GM18870 (cell line): ENCODE measurements at regions not wholly inside any gene's neighbourhood (a gene's known extent, or its start where the extent isn't known, plus 50 kb on each side); places are given as distances from the start of the nearest gene placed in this dataset.
"Not testable (repeated sequence)": the region's sequence is repeated elsewhere in the genome, so short reads cannot be mapped to it uniquely, and the experiment has no call there.

Experiments used
- ATAC-seq: cut with Tn5 transposase; IDR thresholded peaks from one replicate; pipeline ENCODE4 v1.9.1; 2021; ENCODE audit warnings: moderate library complexity; ENCODE audit not compliant: unreplicated experiment

DNA sequence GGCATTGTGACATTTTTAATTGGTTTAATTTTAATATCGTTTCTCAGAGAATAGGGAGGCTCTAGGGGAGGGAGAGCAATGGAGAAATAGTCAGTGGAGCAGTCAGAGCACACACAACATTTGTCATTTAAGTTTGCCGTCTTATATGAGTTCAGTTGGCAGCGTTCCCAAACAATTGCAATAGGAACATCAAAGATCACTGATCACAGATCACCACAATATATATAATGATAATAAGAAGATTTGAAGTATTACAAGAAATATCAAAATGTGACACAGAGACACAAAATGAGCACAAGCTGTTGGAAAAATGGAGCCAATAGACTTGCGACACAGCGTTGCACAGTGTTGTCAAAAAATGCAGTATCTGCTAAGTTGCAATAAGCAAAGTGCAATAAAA, 303.7 kb downstream of the CDH19 start:
- no peak for ATAC-seq

DNA sequence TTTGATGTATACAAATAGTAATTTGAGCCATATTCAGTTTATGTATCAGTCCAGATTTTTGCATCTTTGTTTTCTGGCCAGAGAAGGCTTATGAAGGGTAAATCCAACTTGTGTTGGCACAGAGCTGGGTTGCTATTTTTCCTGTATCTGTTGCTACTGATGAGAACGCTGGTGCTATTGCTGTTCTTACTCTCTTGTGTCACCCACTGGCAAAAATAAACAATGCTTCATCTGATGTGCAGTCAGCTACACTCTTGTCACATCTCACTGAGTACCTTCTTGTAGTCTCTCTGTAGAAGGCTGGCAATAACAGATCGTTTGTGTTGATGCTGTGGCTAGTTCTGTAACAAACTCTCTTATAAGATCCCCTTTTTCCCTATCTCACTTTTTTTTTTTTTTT, 323.4 kb downstream of the CDH19 start:
- no peak for ATAC-seq

DNA sequence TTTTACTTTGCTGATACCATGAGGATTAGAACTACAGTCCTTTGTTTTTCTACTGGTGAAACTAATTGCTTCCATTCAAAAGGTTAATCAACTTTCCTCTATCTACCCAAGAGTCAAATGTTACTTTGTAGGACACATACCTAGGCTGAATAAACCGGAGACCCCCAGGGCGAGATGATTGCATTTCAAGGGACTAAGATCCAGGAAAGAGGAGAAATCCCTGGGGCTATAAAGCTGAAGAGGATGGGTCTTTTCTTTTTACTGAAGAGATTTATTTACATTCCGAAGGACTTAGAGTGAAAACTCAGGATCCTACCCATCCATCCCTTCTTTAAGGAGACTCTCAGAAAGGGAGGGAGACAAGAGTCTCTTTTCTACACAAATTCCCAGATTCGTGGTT, 331.9 kb downstream of the CDH19 start:
- ATAC-seq = no peak

DNA sequence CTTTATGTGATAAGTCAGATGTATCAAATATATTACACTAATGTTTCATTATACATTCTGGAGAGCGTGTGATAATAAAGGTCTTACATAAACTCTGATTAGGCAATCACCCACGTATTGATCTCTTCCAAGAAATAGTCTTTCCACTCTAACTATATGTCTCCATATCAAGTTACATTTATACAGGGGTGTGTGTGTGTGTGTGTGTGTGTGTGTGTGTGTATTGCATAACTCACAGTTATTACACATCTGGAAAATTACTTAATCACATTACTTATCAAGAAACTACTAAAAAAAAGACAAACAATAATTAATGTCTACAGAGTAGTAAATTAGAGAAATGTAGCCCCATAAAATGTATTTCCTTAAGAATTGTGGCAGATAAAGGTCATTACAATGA, 339.8 kb downstream of the CDH19 start:
- no peak for ATAC-seq

DNA sequence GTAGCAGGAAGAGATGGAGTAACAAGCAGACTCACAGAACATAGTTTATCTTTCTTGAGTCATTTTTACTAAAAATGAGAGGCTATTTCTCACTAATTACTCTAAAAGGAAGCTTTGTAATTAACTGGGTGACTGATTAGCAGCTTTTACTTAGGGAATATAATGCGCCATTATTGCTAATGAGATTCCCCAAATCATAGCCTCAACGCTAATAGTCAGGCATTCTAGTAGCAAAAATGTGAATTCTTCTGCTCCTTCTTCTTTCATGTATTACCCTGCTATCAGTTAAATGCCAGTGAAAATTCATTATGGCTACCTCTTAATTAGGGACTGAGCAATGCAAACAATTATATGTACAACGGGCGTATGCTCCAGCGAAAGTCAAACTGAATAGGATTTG, 349.8 kb downstream of the CDH19 start:
- ATAC-seq = no peak

DNA sequence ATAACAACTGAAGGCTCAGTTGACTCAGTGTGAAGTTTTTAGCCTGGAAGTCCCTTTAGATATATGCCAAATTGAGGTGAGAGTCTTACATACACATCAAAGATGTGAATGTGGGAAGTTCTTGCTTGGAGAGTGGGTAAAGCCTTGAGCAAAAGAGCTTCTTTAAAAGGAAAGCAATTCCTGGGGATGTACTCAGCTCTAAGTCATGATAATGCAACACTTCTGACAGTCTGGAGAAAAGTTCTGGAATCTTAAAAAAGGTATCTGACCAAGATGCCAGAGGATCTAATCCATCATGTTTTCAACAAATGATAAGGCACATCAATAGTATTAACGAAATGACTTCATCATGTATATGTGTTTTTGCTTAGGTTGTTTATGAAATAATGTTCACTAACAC, 351.2 kb downstream of the CDH19 start:
- no peak for ATAC-seq

DNA sequence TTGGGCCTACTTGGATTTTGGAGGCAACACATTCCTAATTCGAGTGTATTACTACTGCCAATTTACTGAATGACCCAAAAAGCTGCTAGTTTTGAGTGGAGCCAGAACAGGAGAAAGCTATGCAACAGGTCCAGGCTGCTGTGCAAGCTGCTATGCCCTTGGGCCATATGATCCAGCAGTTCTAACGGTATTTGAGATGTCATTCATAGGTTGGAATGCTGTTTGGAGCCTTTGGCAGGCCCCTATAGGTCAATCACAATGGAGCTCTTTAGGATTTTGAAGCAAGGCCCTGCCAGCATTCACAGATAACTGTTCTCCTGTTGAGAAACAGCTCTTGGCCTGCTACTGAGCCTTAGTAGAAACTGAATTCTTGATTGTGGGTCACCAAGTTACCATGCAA, 368.7 kb downstream of the CDH19 start:
- no peak for ATAC-seq

DNA sequence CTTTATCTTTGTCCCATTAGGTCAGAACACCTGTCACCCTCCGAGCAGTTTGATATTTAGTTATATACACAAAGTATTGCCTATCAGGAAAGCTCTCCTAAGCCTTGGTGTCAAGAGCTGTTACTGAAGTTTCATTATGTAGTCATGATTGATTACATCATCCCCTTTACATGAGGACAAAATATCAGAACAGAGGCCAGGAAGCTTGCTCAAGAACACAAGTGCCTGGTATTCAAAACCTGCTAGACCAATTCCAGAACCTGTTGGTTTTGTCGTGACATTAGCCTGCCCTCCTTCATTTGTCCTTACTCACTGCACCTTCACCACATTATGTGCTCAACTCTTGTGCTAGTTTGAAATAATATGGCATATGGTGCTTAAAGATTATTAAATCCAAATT, 377.1 kb downstream of the CDH19 start:
- no peak for ATAC-seq

DNA sequence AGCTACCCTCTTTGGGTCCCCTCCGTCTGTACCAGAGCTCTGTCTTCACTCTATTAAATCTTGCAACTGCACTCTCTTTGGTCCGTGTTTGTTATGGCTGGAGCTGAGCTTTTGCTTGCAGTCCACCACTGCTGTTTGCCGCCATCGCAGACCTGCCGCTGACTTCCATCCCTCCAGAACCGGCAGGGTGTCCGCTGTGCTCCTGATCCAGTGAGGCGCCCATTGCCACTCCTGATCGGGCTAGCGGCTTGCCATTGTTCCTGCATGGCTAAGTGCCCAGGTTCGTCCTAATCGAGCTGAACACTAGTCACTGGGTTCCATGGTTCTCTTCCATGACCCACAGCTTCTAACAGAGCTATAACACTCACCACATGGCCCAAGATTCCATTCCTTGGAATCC, 380.6 kb downstream of the CDH19 start:
- ATAC-seq = not testable (repeated sequence)

DNA sequence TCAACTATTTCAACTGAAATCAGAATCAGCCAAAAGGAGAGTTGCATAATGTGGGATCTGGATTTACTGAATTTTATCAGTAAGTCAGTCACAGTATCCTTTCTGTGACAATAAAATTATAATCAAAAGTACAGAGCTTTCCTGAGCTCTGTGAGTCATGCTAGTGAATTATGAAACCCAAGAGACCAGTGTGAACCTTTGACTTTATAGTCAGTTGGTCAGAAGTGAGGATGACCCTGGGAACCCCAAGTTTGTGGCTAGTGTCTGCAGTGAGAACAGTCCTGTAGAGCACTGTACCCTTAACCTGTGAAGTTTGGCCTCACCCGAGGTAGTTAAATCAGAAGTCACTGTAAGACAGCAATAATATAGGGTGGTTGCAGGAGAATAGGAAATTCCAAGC, 381.7 kb downstream of the CDH19 start:
- no peak for ATAC-seq

DNA sequence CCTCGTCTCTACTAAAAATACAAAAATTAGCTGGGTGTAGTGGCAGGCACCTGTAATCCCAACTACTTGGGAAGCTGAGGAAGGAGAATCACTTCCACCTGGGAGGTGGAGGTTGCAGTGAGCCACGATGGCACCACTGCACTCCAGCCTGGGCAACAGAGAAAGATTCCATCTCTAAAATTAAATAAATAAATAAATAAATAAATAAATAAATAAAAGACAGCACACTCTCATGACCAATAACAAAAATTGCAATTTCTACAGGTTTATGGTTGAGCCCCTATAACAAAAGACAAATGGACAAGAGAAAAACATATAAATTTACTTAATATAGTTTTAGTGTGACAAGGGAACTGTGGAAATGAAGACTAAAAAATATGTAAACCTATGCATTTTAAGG, 384.1 kb downstream of the CDH19 start:
- ATAC-seq = no peak

DNA sequence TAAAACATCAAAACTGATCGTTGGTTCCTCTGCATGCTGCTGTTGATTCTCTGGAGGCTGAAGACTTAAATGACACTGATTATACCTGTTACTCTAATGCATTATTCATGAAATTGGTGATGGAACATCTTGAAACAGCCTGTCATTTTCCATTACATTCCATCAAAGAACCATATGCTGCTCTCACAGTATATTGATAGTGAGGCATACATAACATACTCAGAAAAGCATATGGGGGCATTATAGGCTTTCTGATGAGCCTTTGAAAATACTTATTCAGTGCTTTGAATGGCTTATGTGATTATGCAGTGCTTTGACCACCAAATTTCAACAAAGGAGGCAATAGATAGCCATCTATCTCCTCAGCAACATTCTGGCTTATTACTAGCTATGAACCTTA, 392.1 kb downstream of the CDH19 start:
- no peak for ATAC-seq

DNA sequence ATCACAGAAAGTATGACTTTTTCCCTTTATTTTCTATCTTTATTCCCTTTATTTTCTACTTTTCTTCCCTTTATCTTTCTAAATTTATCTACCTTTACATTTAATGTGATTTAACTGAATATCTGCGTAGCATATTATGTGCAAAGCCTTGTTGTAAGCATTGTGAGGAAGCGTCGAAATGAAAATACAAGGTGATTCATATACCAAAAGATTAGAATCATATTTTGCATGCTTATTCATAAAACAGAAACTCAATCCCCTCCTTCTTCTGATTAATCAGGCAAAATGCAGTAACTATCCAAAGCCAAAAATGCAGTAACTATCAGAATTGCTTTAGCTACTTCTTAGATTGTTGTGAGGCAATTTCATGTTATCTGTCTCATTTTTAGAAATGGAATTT, 393.0 kb downstream of the CDH19 start:
- ATAC-seq = no peak

DNA sequence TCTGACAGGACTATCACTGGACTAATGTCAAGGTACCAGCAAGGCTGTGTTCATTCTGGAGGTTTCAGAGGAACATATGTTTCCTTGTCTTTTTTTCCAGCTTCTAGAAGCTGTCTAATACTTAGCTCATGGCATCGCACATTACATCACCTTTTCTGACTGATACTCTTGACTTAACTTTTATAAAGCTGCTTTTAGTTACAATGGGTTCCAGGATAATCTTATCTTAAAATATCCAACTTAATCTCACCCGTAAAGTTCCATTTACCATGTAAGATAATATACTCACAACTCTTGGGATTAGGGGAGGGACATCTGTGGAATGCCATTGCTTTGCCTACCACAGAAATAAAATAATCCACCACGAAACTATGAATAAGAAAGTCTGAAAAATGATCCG, 394.2 kb downstream of the CDH19 start:
- ATAC-seq = no peak

DNA sequence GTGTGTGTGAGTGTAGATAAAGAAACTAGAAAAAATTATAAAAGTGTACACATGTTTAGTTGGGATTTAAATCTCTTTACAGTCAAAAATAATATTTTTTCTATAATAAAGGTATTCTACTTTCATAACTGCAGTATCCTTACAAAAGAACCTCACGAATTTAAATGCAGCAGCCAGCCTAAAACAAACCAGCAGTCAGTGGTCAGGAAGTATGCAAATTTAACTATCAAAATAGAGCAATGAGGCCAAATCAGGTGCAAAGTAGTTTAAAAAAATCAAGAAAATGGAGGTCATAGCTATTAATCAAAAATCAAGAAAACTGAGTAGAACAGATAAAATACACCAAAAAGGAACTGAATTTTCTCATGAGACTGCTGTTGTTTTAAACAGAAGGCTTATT, 407.1 kb downstream of the CDH19 start:
- ATAC-seq = no peak

DNA sequence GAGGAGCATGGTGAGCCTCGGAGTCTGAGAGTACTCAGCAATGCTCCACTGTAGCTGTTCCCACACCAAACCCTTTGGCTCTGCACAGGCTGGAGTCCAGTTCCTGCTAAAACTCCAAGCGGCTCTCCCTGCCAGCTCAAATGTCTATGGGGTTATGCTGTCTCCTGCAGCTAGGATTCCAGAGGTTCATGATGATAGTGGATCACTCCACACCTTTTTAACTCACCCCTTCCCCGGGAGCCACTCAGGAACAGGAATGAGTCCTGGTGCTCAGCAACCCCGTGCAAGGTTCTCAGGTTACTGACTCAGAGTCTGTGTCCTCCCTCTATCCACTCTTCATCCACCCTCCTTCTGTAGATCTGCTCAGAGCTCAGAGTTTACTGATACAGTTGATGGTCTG, 410.0 kb downstream of the CDH19 start:
- no peak for ATAC-seq

DNA sequence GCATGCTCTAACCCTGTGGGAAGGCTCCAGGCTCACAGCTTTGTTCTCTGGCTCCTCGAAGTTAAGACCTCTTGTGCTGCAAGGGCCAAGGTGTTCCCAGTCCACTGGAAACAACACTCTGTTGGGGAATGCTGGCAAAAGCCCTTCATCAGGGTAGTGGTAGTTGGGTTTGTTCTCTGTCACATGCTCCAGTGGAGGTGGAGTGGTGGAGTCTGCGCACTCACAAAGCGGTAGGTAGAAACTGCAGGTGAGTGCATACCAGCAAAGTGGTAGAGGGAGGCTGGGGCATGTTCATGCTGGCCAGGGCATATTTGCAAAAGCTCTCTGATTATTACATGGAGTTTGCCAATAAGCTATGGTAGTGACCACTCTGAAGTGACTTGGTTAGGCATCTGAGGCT, 410.5 kb downstream of the CDH19 start:
- no peak for ATAC-seq

DNA sequence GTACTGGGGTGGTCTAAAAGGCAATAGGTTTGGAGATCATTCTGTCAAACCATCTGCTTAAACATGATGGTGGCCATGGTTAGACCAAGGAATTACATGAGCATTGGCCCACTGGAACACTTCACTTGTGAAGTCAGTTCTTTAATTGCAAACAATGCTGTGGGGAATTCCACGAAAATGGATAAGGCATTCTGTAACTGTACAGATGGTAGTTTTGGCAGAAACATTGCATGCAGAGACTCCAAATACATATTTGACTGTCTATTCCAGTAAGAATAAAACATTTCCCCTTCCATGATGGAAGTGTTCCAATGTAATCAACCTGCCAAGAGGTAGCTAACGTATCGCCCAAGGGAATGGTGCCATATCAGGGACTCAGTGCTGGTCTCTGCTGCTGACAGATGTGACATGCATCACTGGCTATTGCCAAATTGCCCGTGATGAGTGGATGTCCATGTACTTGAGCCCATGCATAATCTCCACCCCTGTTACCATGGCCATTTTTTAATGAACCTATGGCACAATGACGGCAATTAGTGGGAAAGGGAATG, 417.9 kb downstream of the CDH7 start:
- ATAC-seq = no peak

DNA sequence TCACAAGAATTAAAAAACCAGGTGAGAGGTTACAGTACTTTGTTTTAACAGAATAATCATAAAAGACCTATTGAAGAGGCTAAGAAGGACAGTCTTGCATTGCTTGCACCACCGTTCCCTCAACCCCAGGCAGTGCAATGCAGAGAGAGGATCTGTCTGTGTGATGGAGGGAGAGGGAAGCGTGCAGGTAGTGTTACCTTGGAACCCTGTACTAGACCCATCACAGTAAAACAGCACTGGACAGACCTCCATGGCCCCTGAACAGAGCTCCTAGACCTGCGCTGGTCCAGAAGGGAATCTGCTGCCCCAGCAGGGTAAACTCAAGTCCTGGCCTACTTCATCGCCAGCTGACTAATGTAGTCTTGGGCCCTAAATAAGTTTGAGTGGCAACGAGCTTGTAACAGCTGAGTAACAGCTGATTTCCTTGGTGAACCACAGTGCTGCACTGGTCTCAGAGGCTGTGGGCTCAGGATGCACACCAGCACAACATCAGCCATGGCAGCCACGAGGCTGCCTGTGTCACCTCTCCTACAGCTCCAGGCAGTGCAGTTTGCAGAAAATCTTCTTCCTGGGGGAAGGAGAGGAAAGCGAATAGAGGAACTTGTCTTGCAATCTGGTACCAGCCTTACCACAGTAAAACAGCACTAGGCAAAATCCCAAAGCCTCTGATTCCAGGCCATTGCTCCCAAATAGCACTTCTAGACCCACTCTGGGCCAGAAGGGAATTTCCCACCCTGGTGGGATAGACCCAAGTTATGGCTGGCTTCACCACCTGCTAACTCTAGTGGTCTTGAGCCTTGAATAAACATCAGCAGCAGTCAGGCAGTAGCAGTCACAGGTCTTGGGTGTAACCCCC, 417.2 kb downstream of the CDH7 start:
- ATAC-seq = no peak

DNA sequence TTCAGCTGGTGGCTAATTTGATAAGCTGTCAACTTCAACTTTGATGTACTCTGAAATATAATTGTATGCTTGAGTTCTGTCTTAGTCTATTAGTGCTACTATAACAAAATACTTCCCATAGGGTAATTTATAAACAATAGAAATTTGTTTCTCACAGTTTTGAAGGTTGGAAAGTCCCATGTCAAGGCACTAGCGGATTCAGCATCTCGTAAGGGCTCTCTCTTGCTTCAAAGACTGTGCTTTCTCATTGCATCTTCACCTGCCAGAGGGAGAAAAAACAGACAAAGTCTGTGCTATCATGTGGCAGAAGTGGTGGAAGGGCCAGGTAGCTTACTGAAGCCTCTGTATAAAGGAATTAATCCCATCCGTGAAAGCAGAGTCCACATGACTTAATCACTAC, 409.2 kb downstream of the CDH7 start:
- no peak for ATAC-seq

DNA sequence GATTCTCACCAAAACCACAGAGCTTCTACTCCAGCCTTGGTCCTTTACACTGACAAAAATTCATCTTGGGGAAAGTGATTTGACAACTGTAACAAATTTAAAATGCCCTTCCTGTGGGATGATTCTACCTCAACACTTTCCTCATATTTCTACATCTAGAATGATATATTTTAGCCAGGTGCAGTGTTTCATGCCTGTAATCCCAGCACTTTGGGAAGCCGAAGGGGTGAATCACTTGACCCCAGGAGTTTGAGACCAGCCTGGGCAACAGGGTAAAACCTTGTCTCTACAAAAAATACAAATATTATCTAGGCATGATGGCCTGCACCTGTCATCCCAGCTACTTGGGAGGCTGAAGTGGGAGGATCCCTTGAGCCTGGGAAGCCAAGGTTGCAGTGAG, 408.6 kb downstream of the CDH7 start:
- ATAC-seq = no peak

DNA sequence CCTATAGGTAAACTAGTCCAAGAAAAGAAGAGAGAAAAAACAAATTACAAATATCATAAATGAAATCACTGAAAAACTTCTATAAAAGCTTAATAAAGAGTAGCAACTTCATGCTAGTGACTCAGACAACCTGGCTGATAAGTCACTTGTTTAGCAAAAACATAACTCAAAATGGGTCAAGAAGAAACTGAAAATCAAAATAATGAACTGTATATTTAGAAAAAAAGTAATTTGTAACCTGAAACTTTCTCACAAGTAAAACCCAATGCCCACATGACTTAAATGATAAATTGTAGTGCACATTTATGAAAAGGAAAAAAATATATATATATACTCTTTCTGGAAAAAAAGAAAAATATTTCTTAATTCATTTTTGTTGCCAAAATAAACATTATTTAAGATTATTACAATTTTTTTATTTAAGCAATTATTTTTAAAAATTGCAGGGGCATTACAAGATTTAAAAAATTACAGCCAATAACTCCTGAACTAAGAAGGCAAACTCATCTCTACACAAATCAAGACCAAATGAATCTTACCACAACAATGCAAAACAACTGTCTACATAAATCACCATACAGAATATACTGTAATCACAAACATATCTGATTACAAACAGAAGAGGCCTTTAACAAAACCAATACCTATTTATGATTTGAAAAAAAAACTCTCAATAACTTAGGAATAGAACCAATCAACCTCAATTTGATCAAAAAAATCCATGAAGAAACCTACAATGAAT, 406.3 kb downstream of the CDH7 start:
- ATAC-seq = peak; percentile 92
